ENCODE measurements at regions not wholly inside any gene's neighbourhood (a gene's known extent, or its start where the extent isn't known, plus 50 kb on each side); places are given as distances from the start of the nearest gene placed in this dataset.

GRCh38 chr17:79159471-79159870 is 84.8 kb downstream of the ENGASE start:
- no peak overlapping the region for H3K4me3 Mint-ChIP-seq
- H3K27ac Mint-ChIP-seq: peak overlapping the region in 1 of 9 donors; percentile 81
- DNase-seq (no peak), ATAC-seq (no peak)
- H3K9me3 ChIP-seq (ENCODE audit: control insufficient read depth in 2 of 3, low read length in 3 of 3): no peaks in the 10 kb centered on the region
- no peaks in the 10 kb centered on the region for H3K36me3 ChIP-seq (ENCODE audit: control insufficient read depth in 2 of 3, insufficient read depth in 3 of 3, low read length in 3 of 3)
- no peaks in the 10 kb centered on the region for H3K27me3 ChIP-seq (ENCODE audit: control insufficient read depth in 2 of 2, insufficient read depth in 2 of 2, low read length in 2 of 2)
- peaks cover 0 to 4% (median 0%) of the 10 kb centered on the region in 5 donors for H3K36me3 Mint-ChIP-seq
- no peaks in the 10 kb centered on the region for H3K9me3 Mint-ChIP-seq
- H3K4me1 ChIP-seq (ENCODE audit: control insufficient read depth in 2 of 2, insufficient read depth in 2 of 2, low read length in 2 of 2): peaks cover 0 to 5% of the 10 kb centered on the region in 2 donors
- ChIA-PET CTCF (no interaction called here), POLR2A (no interaction called here)
- H3K4me3 ChIP-seq (ENCODE audit: low read length): no peak overlapping the region
- H3K27ac ChIP-seq (ENCODE audit: low read depth, low read length): no peak overlapping the region
- no peaks in the 10 kb centered on the region for H3K27me3 Mint-ChIP-seq
- intact Hi-C loops (cut with micrococcal nuclease): no loop called here
- peaks cover 0 to 11% (median 9%) of the 10 kb centered on the region in 7 donors for H3K4me1 Mint-ChIP-seq

- H3K27ac ChIP-seq (ENCODE audit: low read depth, low read length): no peak overlapping the region
- ChIA-PET POLR2A (no interaction called here), CTCF (no interaction called here)
- peaks cover 0 to 5% of the 10 kb centered on the region in 2 donors for H3K4me1 ChIP-seq (ENCODE audit: control insufficient read depth in 2 of 2, insufficient read depth in 2 of 2, low read length in 2 of 2)
- H3K9me3 ChIP-seq (ENCODE audit: control insufficient read depth in 2 of 3, low read length in 3 of 3): no peaks in the 10 kb centered on the region
- Mint-ChIP-seq H3K27me3 (peaks cover 0 to 5% (median 0%) of the 10 kb centered on the region in 5 donors), H3K36me3 (peaks cover 0 to 4% (median 0%) of the 10 kb centered on the region in 5 donors), H3K27ac (no peak overlapping the region), H3K4me3 (no peak overlapping the region), H3K4me1 (peaks cover 0 to 11% (median 8%) of the 10 kb centered on the region in 7 donors), H3K9me3 (no peaks in the 10 kb centered on the region)
- H3K36me3 ChIP-seq (ENCODE audit: control insufficient read depth in 2 of 3, insufficient read depth in 3 of 3, low read length in 3 of 3): no peaks in the 10 kb centered on the region
- DNase-seq (no peak), ATAC-seq (no peak)
- no peaks in the 10 kb centered on the region for H3K27me3 ChIP-seq (ENCODE audit: control insufficient read depth in 2 of 2, insufficient read depth in 2 of 2, low read length in 2 of 2)
- intact Hi-C loops (cut with micrococcal nuclease): no loop called here
- no peak overlapping the region for H3K4me3 ChIP-seq (ENCODE audit: low read length)
These were observed 82.0 kb downstream of the ENGASE start for GRCh38 chr17:79156463-79157095.

DNA sequence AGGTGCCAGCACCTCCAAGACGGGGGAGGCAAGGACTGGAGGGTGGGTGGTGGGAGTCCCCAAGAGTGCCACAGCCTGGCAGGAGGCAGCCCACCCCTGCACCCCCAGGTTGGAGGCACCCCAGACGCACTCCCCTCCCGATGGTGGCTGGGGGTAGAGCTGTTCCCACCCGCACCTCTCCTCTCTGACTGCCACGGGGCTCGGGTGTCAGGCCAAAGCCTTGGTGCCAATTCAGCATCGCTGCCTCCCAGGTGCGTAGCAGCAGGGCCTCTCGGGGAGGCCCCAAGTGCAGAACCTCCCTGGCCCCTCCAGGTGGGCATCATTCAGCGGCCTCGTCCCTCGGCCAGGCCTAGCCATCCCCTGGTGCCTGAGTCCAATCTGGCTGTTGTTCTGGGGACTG is 81.1 kb downstream of the ENGASE start:
- intact Hi-C loops (cut with micrococcal nuclease): no loop called here
- H3K4me3 ChIP-seq (ENCODE audit: low read length): no peak overlapping the region
- Mint-ChIP-seq H3K27ac (no peak overlapping the region), H3K9me3 (no peaks in the 10 kb centered on the region), H3K36me3 (no peaks in the 10 kb centered on the region), H3K4me1 (peaks cover 0 to 3% (median 0%) of the 10 kb centered on the region in 7 donors), H3K4me3 (no peak overlapping the region), H3K27me3 (peaks cover 0 to 5% (median 0%) of the 10 kb centered on the region in 5 donors)
- no peaks in the 10 kb centered on the region for H3K27me3 ChIP-seq (ENCODE audit: control insufficient read depth in 2 of 2, insufficient read depth in 2 of 2, low read length in 2 of 2)
- ATAC-seq (no peak), DNase-seq (no peak)
- ChIA-PET POLR2A (no interaction called here), CTCF (no interaction called here)
- H3K9me3 ChIP-seq (ENCODE audit: control insufficient read depth in 2 of 3, low read length in 3 of 3): no peaks in the 10 kb centered on the region
- H3K27ac ChIP-seq (ENCODE audit: low read depth, low read length): no peak overlapping the region
- no peaks in the 10 kb centered on the region for H3K36me3 ChIP-seq (ENCODE audit: control insufficient read depth in 2 of 3, insufficient read depth in 3 of 3, low read length in 3 of 3)
- H3K4me1 ChIP-seq (ENCODE audit: control insufficient read depth in 2 of 2, insufficient read depth in 2 of 2, low read length in 2 of 2): no peaks in the 10 kb centered on the region

GRCh38 chr17:79154951-79155585 is 80.4 kb downstream of the ENGASE start:
- ChIA-PET CTCF (no interaction called here), POLR2A (no interaction called here)
- H3K4me1 Mint-ChIP-seq: peaks cover 0 to 2% (median 0%) of the 10 kb centered on the region in 7 donors
- Histone ChIP-seq H3K27ac (ENCODE audit: low read depth, low read length) (no peak overlapping the region), H3K27me3 (ENCODE audit: control insufficient read depth in 2 of 2, insufficient read depth in 2 of 2, low read length in 2 of 2) (no peaks in the 10 kb centered on the region), H3K4me3 (ENCODE audit: low read length) (no peak overlapping the region), H3K9me3 (ENCODE audit: control insufficient read depth in 2 of 3, low read length in 3 of 3) (no peaks in the 10 kb centered on the region), H3K36me3 (ENCODE audit: control insufficient read depth in 2 of 3, insufficient read depth in 3 of 3, low read length in 3 of 3) (no peaks in the 10 kb centered on the region), H3K4me1 (ENCODE audit: control insufficient read depth in 2 of 2, insufficient read depth in 2 of 2, low read length in 2 of 2) (no peaks in the 10 kb centered on the region)
- H3K27ac Mint-ChIP-seq: no peak overlapping the region
- intact Hi-C loops (cut with micrococcal nuclease): no loop called here
- no peaks in the 10 kb centered on the region for H3K36me3 Mint-ChIP-seq
- peaks cover 0 to 5% (median 0%) of the 10 kb centered on the region in 5 donors for H3K27me3 Mint-ChIP-seq
- ATAC-seq (no peak), DNase-seq (no peak)
- no peaks in the 10 kb centered on the region for H3K9me3 Mint-ChIP-seq
- no peak overlapping the region for H3K4me3 Mint-ChIP-seq

DNA sequence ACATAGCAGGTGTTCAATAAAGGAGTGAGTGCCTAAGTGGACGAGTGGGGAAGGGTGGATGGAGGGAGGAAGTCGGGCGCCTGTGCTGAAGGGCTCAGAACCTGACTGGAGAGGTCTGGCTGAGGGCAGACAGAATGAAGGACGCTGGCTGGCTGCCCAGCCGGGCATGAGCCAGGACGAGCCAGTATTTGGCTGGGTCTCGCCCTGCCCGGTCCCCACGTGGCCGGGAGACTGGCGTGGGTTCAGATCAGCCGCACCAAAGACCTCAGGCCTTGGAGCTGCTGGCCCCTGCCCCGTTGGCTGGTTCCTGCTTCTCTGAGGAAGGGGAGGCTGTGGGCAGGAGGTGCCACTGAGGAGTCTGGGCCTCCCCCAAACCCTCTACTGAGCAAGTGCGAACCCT is 79.8 kb downstream of the ENGASE start:
- intact Hi-C loops (cut with micrococcal nuclease): no loop called here
- ATAC-seq (no peak), DNase-seq (no peak)
- no peaks in the 10 kb centered on the region for H3K36me3 ChIP-seq (ENCODE audit: control insufficient read depth in 2 of 3, insufficient read depth in 3 of 3, low read length in 3 of 3)
- H3K9me3 Mint-ChIP-seq: no peaks in the 10 kb centered on the region
- H3K27me3 ChIP-seq (ENCODE audit: control insufficient read depth in 2 of 2, insufficient read depth in 2 of 2, low read length in 2 of 2): no peaks in the 10 kb centered on the region
- ChIA-PET POLR2A (no interaction called here), CTCF (no interaction called here)
- H3K27ac Mint-ChIP-seq: no peak overlapping the region
- no peak overlapping the region for H3K4me3 ChIP-seq (ENCODE audit: low read length)
- H3K4me1 Mint-ChIP-seq: peaks cover 0 to 2% (median 0%) of the 10 kb centered on the region in 7 donors
- peaks cover 0 to 5% (median 0%) of the 10 kb centered on the region in 5 donors for H3K27me3 Mint-ChIP-seq
- H3K4me3 Mint-ChIP-seq: no peak overlapping the region
- H3K36me3 Mint-ChIP-seq: no peaks in the 10 kb centered on the region
- H3K4me1 ChIP-seq (ENCODE audit: control insufficient read depth in 2 of 2, insufficient read depth in 2 of 2, low read length in 2 of 2): no peaks in the 10 kb centered on the region
- H3K27ac ChIP-seq (ENCODE audit: low read depth, low read length): no peak overlapping the region
- no peaks in the 10 kb centered on the region for H3K9me3 ChIP-seq (ENCODE audit: control insufficient read depth in 2 of 3, low read length in 3 of 3)

GRCh38 chr17:79153367-79154130 is 78.9 kb downstream of the ENGASE start:
- H3K4me3 ChIP-seq (ENCODE audit: low read length): no peak overlapping the region
- H3K27ac ChIP-seq (ENCODE audit: low read depth, low read length): no peak overlapping the region
- no peaks in the 10 kb centered on the region for H3K27me3 ChIP-seq (ENCODE audit: control insufficient read depth in 2 of 2, insufficient read depth in 2 of 2, low read length in 2 of 2)
- DNase-seq (no peak), ATAC-seq (no peak)
- no peaks in the 10 kb centered on the region for H3K9me3 Mint-ChIP-seq
- H3K4me1 Mint-ChIP-seq: peaks cover 0 to 2% (median 0%) of the 10 kb centered on the region in 7 donors
- H3K27me3 Mint-ChIP-seq: peaks cover 0 to 5% (median 0%) of the 10 kb centered on the region in 5 donors
- H3K36me3 ChIP-seq (ENCODE audit: control insufficient read depth in 2 of 3, insufficient read depth in 3 of 3, low read length in 3 of 3): no peaks in the 10 kb centered on the region
- no peaks in the 10 kb centered on the region for H3K36me3 Mint-ChIP-seq
- POLR2A ChIA-PET: no interaction called here
- H3K27ac Mint-ChIP-seq: no peak overlapping the region
- no peaks in the 10 kb centered on the region for H3K4me1 ChIP-seq (ENCODE audit: control insufficient read depth in 2 of 2, insufficient read depth in 2 of 2, low read length in 2 of 2)
- no peaks in the 10 kb centered on the region for H3K9me3 ChIP-seq (ENCODE audit: control insufficient read depth in 2 of 3, low read length in 3 of 3)
- intact Hi-C loops (cut with micrococcal nuclease): no loop called here
- CTCF ChIA-PET: no interaction called here
- no peak overlapping the region for H3K4me3 Mint-ChIP-seq

Data from naive thymus-derived CD4-positive, alpha-beta T cell (primary cell).